Left lobe of liver (tissue), 2 donors: ENCODE measurements at regions not wholly inside any gene's neighbourhood (a gene's known extent, or its start where the extent isn't known, plus 50 kb on each side); places are given as distances from the start of the nearest gene placed in this dataset.
A peak's percentile ranks its signal among the peaks of the same experiment; 100 is the strongest.
"Not testable (repeated sequence)": the region's sequence is repeated elsewhere in the genome, so short reads cannot be mapped to it uniquely, and the experiment has no call there.

Experiments
- ATAC-seq: fragments of 200-7000 bp; cut with Tn5 transposase; one replicate; pipeline ENCODE4 v1.9.1; 2020; ENCODE audit warnings: mild to moderate bottlenecking, moderate library complexity
- DNase-seq: peaks from one replicate; pipeline ENCODE4 v3.0.0-alpha.2; 2020; ENCODE audit warnings: low spot score
- donor health status: DM: no; HTN: no; CAD: no; lungs with moderate emphysema.
- donor health status: DM: no; HTN: yes; CAD: no.

- DNase-seq, ATAC-seq: not testable (repeated sequence)
These were observed 84.3 kb downstream of the IRS2 start for GRCh38 chr13:109702030-109702597.

- DNase-seq (no peak), ATAC-seq (no peak)
These were observed 86.2 kb downstream of the IRS2 start for GRCh38 chr13:109700176-109700575.

GRCh38 chr13:109699628-109700071, 86.7 kb downstream of the IRS2 start:
- no peak for DNase-seq
- no peak for ATAC-seq

GRCh38 chr13:109698779-109699178, 87.6 kb downstream of the IRS2 start:
- ATAC-seq (no peak), DNase-seq (no peak)

GRCh38 chr13:109697936-109698335, 88.4 kb downstream of the IRS2 start:
- DNase-seq = no peak
- no peak for ATAC-seq

- DNase-seq = no peak
- ATAC-seq = peak; percentile 14
These were observed 90.8 kb downstream of the IRS2 start for GRCh38 chr13:109695402-109696190.

GRCh38 chr13:109694972-109695371, 91.4 kb downstream of the IRS2 start:
- DNase-seq (peak; percentile 59), ATAC-seq (peak; percentile 87)

GRCh38 chr13:109693213-109693612, 93.2 kb downstream of the IRS2 start:
- DNase-seq (no peak), ATAC-seq (no peak)

GRCh38 chr13:109691689-109692088, 94.7 kb downstream of the IRS2 start:
- ATAC-seq (no peak), DNase-seq (no peak)

- DNase-seq = peak; percentile 68
- ATAC-seq = peak; percentile 63
These were observed 98.6 kb downstream of the IRS2 start for GRCh38 chr13:109687559-109688448.

- no peak for DNase-seq
- peak; percentile 45 for ATAC-seq
These were observed 101.2 kb downstream of the IRS2 start for GRCh38 chr13:109685203-109685602.

- DNase-seq = peak; percentile 91
- peak; percentile 77 for ATAC-seq
These were observed 101.6 kb downstream of the IRS2 start for GRCh38 chr13:109684824-109685202.

- no peak for ATAC-seq
- DNase-seq = no peak
These were observed 102.1 kb downstream of the IRS2 start for GRCh38 chr13:109684084-109684823.

- DNase-seq = no peak
These were observed 103.7 kb downstream of the IRS2 start for GRCh38 chr13:109682534-109683244.

GRCh38 chr13:109680930-109681329, 105.5 kb downstream of the IRS2 start:
- no peak for DNase-seq
- ATAC-seq = peak; percentile 27

More at GRCh38 chr13:109682534-109683244, 103.7 kb downstream of the IRS2 start:
- no peak for ATAC-seq

GRCh38 chr13:109680288-109680687, 106.1 kb downstream of the IRS2 start:
- ATAC-seq = peak; percentile 11
- no peak for DNase-seq

- DNase-seq (no peak), ATAC-seq (no peak)
These were observed 107.9 kb downstream of the IRS2 start for GRCh38 chr13:109678459-109678858.

GRCh38 chr13:109677206-109677605, 109.2 kb downstream of the IRS2 start:
- DNase-seq (no peak), ATAC-seq (no peak)

GRCh38 chr13:109673477-109673876, 112.9 kb downstream of the IRS2 start:
- no peak for DNase-seq
- no peak for ATAC-seq

- no peak for ATAC-seq
- no peak for DNase-seq
These were observed 113.8 kb downstream of the IRS2 start for GRCh38 chr13:109672545-109672944.
